Suppressor macrophage treated with lipopolysaccharide for 4 hours (primary cell): ENCODE measurements at regions not wholly inside any gene's neighbourhood (a gene's known extent, or its start where the extent isn't known, plus 50 kb on each side); places are given as distances from the start of the nearest gene placed in this dataset.

Source experiments
- DNase-seq: peaks from one replicate; pipeline ENCODE4 v3.0.0-alpha.2; 2020

DNA sequence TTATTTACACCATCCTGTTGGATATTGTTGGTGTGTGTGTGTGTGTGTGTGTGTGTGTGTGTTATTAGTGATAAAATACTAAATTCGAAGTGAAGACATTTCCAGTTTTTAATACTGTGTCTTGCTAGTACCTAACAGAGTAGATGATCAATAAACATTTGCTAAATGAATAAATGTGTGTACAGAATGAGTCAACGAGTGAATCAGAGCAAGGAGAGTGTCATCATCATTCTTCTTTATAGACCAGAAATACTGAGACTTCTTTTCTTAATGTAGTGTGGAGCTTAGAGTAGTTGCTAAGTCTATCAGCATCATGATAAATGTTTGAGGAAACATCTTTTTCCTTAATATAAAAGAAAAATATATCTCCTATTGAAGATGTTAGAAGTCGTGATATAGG is 169.7 kb upstream of the SATB2 start:
- DNase-seq, result no peak

- no peak for DNase-seq
These were observed 167.2 kb upstream of the SATB2 start for GRCh38 chr2:199624958-199625357.

- no peak for DNase-seq
These were observed 154.9 kb upstream of the SATB2 start for GRCh38 chr2:199612509-199613130.

DNA sequence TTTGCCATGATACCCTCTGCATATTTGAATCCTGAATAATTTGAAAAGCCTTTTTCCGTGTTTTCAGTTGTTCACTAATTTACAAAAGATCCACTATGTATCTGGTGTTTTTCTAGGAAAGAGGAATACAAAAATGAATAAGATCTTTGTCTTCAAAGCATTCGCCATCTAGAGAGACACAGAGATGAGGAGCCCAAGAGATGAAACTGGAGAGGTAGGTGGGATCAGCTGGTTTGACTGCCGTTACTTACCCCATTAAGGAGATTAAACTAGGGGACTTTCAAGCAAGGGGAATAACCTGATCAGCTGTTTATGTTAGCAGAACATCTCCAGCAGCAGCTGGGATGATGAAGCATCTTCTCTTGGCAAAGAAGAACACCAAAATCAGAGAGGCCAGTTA is 150.2 kb upstream of the SATB2 start:
- DNase-seq, result no peak

DNA sequence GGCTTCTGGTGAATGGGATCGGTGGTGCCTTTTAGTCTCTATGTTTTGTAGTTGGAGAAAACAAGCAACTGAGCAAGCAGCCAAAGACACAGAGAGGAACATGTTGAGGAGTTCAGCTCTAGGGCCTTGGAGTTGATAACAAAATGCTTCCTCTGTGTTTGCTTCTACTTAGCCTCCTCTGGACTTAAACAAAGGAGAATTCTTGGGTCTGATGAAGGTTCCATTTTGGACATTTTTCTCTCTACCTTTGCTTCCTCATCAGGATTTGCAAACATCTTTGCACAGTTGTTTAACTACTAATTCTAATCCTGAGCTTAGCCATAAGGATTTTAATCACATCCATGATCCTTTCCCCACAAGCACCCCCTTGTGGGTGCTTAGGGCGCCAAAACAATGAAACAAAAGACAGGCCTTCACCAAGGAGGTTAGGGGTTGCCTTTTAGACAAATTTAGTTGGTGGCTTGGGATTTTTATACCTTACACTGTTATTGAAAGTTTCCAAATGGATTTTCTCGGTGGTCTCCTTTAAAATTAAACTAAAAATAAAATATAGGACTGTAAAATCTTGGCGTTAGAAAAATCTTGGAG is 148.5 kb upstream of the SATB2 start:
- no peak for DNase-seq

- DNase-seq, result no peak
These were observed 146.1 kb upstream of the SATB2 start for GRCh38 chr2:199603721-199604291.

DNA sequence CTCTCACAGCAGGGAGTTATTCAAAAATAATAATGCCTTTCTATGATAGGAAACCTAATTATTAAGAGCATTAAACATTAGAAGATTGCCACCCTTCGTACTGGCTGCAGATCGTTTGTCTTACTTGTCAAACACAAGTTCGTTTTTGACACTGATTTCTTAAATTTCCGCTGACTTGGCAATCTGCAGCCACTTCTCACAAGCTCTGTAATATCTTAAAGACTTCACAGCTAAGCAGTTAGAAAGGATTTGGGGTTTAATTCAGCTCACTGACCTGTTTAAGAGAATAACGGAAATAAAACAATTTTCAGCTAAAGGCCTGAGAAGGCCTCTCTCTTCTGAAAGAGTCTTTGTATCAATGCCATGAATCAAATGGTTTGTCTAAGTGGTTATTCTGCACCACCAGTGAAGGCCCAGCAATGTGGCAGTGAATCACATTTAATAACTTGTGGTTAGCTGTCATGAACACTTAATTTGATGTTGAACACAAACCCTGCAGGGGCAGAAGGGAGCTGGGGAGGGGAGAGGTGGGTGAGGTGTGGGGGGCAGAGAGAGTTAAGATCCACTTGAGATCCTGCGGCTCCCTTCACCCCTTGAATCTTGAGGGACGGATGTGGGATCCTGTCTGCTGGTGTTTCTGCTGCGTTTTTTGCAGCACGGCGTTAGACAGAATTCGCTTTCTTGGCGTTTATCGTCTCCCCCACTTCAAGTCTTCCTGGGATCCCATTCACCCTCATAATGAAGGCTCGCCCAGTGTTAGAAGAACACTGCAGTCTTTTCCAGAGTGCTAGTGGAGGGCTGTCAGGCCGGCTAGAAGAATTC is 145.4 kb upstream of the SATB2 start:
- no peak for DNase-seq

DNA sequence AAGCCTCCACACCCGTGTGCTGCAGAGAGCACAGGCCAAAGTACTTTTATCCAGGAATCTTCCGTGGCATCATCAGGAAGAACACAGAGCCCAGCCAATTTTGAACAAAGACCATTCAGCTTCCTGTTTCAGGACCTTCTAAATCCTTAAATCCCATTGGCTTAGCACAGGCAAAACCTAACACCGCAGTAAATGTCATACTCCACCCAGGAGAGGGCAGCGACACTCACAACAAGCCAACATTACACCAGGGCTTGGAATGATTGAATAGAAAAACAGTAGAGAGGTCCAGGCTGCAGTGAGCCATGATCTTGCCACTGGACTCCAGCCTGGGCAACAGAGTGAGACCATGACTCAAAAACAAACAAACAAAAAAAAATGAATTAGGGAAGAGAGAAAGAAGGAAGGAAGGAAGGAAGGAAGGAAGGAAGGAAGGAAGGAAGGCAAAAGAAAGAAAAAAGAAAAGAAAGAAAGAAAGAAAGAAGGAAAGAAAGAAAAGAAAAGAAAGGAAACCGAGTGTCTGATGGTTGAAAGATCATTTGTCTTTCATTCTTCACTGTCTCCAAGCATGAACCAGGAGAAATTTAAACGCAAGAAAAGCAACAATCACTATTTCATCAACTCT is 144.6 kb upstream of the SATB2 start:
- no peak for DNase-seq

DNA sequence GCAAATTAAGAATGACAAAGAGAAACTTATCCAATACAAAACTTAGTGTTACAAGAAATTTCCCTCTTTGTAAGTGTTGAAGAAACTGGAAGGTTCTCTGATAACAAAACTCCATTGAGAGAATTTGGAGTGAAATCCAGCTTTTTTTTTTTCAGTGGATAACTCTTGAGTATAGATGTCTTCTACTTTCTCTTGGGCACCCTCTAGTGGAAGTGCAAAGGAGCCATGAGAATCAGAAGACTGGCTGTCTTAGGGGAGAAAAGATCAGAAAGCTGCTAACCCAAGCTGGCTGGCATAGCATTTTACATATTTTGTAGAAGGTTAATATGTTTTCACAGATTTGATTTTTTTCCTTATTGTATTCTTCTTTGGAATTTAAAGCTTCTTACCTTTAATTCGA is 138.8 kb upstream of the SATB2 start:
- peak; percentile 19 for DNase-seq

GRCh38 chr2:199594443-199594842 is 136.7 kb upstream of the SATB2 start:
- no peak for DNase-seq

DNA sequence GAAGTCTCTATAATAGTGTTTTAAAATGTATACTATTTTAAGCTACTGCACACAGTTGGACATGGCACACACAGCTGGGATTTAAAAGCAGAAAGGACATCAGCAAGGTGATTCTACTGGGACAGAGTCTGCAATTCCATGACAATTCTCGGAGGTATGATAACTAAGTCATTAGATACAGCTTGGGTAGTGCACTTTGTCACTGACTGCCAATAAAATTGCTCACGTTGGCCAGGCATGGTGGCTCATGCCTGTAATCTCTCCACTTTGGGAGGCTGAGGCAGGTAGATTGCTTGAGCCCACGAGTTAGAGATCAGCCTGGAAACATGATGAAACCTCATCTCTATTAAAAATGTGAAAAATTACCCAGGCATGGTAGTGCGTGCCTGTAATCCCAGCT is 134.1 kb upstream of the SATB2 start:
- no peak for DNase-seq

DNA sequence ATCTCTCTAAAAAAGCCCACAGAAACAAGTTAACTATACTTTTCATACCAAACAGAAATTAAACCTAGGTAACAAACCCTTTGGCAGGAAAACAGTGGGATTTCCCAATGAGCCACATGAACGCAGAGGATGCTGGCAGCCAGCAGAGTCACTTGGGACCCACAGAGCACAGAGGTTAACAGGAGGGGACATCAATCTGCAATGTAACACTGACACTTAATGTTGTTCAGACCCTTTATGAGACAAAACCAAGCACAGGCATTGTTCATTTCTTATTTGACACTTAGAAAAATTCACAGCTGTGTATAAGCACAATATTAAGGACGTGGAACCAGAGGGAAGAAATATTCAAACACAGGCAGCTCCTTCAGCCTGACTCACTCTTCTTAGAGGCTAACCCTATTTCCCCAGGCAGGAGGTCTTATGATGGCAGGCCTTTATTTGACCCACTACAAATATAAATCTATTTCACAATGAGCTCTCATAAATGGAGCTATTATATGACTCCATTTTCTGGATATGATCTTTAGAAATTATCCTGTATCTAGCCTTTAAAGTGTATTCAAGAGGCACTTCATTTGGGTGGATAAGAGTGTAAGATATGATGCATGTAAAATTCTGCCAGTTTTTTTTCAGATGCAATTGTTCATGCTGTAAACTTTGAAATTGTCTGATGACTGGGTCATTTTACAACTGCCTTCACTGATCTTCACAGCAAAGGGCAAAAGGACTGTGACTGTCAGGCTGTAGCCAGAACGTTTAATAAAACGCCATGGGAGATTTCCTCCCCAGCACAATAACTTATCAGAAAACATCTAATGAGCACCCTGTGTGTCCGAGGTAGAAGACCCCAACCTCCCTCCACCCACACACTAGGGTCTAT is 132.8 kb upstream of the SATB2 start:
- DNase-seq, result no peak

GRCh38 chr2:199589306-199589705 is 131.6 kb upstream of the SATB2 start:
- no peak for DNase-seq

GRCh38 chr2:199588054-199588453 is 130.3 kb upstream of the SATB2 start:
- DNase-seq, result no peak

- no peak for DNase-seq
These were observed 128.9 kb upstream of the SATB2 start for GRCh38 chr2:199586646-199587045.

GRCh38 chr2:199583676-199584075 is 125.9 kb upstream of the SATB2 start:
- DNase-seq, result no peak

DNA sequence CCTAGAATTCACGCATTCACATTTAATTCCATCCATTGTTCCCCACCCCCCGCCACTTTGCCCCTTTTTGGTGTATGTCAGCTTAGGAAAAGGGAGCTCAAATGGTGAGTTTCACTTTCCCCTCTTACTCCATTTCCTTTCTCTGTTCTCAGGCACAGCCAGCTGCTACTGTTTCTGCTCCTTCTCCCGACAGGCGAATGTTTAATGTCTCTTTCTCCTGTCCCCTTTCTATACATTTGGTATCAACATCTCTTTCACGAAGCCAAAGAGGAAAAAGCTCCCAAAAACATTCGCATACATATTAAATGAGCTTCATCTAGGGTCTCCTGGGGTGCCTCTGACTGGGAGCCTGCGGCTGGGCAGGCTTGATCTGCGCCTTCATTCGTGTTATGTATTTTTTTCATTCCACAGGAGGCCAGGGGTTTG is 124.2 kb upstream of the SATB2 start:
- DNase-seq, result peak; percentile 3

DNA sequence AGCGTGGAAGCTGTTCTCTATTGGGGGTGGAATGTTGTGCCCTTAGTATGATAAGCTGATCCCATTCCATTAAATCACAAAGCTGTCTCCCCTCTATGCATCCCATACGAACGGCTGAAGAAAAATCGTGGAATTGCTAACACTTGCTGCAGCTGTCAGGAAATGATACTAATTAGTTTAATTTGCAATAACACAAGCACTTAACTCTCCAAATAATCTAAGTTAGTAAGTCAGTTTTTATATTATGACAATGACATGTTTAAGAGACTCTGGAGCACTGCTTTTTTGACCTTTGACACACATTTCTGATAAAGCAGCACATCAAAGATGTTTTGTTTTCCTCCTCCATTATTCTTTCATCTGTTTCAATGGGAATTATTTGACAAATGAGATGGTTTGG is 123.7 kb upstream of the SATB2 start:
- DNase-seq, result no peak

DNA sequence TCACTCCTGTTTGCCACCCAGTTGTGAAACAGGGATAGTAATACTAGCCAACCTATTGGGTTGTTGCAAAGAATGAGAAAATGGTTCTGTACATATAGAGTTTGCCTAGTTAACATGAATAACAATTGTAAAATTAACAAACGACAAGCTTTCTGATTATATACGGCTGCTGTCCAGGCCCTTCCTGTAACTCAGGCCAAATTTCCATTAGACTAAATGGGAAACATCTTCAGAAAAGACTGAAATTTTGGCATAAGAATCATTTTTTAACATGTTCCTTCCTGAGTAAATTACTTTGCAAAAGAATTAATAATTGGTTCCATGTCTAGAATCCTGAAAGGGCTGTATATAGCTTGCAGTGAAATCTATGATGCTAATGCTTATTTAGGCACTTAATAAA is 117.7 kb upstream of the SATB2 start:
- no peak for DNase-seq

DNA sequence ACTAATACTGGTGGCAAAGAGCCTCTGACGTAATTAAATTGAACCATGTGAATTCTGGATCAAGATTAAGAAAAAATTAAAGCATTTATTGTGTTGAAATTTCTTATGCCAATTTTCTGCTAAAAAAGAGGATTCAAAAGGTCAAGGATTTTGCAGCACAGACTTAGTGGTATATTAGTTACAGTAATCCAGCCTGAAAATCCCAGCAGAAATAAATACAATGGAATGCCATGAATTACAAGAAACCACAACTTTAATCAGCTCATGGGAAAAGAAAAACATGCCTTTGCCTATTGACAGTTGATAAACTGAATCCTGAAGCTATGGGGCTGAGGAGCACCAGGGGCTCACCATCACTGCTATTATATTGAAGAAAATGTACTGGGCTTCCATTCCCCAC is 114.8 kb upstream of the SATB2 start:
- no peak for DNase-seq

GRCh38 chr2:199570934-199571333 is 113.2 kb upstream of the SATB2 start:
- DNase-seq, result no peak

DNA sequence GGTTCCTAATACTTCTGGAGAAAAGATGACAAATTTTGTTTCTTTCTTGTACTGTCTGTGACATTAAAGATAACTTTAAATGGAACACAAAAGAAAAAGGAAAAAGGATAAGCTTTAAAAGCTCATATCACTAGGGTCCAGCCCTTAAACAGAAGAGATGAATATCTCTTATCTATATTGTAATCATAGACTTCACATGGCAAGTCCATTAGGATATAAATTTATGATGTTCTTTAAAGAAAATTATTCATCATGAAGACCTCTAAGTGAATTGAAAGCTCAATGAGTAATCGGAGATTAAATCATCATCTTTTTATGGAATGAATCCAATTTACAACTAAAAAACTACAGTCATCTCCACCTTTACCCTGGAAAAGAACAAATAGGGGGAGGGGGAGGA is 111.6 kb upstream of the SATB2 start:
- DNase-seq, result no peak
